Mucosa of descending colon (tissue), 3 donors: ENCODE measurements at regions not wholly inside any gene's neighbourhood (a gene's known extent, or its start where the extent isn't known, plus 50 kb on each side); places are given as distances from the start of the nearest gene placed in this dataset.

Experiments used
- ATAC-seq: fragments of 200-7000 bp; cut with Tn5 transposase; one replicate; pipeline ENCODE4 v1.9.1; 2020; ENCODE audit warnings: mild to moderate bottlenecking, moderate library complexity
- DNase-seq, 3 donors: peaks; one replicate each; pipeline ENCODE4 v3.0.0-alpha.2; 2020
- H3K36me3 ChIP-seq: fragments of 200-600 bp; one replicate; pipeline ENCODE4 v1.8.0; 2021; ENCODE audit warnings: low read depth, mild to moderate bottlenecking
- H3K4me1 ChIP-seq: fragments of 200-600 bp; one replicate; pipeline ENCODE4 v1.8.0; 2021; ENCODE audit warnings: low read depth, mild to moderate bottlenecking
- H3K4me3 ChIP-seq: fragments of 200-600 bp; one replicate; pipeline ENCODE4 v1.8.0; 2021; ENCODE audit warnings: mild to moderate bottlenecking
- H3K9me3 ChIP-seq: fragments of 200-600 bp; one replicate; pipeline ENCODE4 v1.8.0; 2021; ENCODE audit warnings: mild to moderate bottlenecking
- CTCF ChIP-seq: fragments of 200-600 bp; IDR thresholded peaks from one replicate; pipeline ENCODE4 v1.8.0; 2022; ENCODE audit warnings: antibody characterized with exemption, mild to moderate bottlenecking
- intact Hi-C, 2 donors: fragments of 100-400 bp; cut with DNase I in 1 of 2; cut with micrococcal nuclease in 1 of 2; formaldehyde crosslinking; loops; one replicate each; pipeline versions ENCODE4 v1.11.0 to v1.11.1; 2022; cut with DNase I, micrococcal nuclease
- donor health status: DM: no; HTN: no; CAD: no; lungs with moderate emphysema.
- donor health status: DM: no; HTN: no; CAD: no.
- donor health status: DM: no; HTN: yes; CAD: no.

GRCh38 chr2:611519-611918, 65.7 kb downstream of the TMEM18 start:
- Histone ChIP-seq H3K9me3 (no peaks in the 10 kb centered on the region), H3K4me1 (no peaks in the 10 kb centered on the region), H3K4me3 (no peak overlapping the region), H3K36me3 (no peaks in the 10 kb centered on the region)
- intact Hi-C loops: no loop called here
- DNase-seq: no peak
- no peak for TF ChIP-seq CTCF
- ATAC-seq: no peak

GRCh38 chr2:610491-610890, 66.7 kb downstream of the TMEM18 start:
- TF ChIP-seq CTCF: no peak
- no peaks in the 10 kb centered on the region for H3K36me3 ChIP-seq
- H3K9me3 ChIP-seq: no peaks in the 10 kb centered on the region
- no peak overlapping the region for H3K4me3 ChIP-seq
- ATAC-seq (no peak), DNase-seq (no peak)
- intact Hi-C loops: no loop called here
- no peaks in the 10 kb centered on the region for H3K4me1 ChIP-seq

GRCh38 chr2:609881-610280, 67.3 kb downstream of the TMEM18 start:
- ATAC-seq (no peak), DNase-seq (no peak)
- intact Hi-C loops: no loop called here
- TF ChIP-seq CTCF: no peak
- Histone ChIP-seq H3K4me1 (no peaks in the 10 kb centered on the region), H3K4me3 (no peak overlapping the region), H3K9me3 (no peaks in the 10 kb centered on the region), H3K36me3 (no peaks in the 10 kb centered on the region)

- ATAC-seq (no peak), DNase-seq (no peak)
- Histone ChIP-seq H3K9me3 (no peaks in the 10 kb centered on the region), H3K4me1 (no peaks in the 10 kb centered on the region), H3K36me3 (no peaks in the 10 kb centered on the region), H3K4me3 (no peak overlapping the region)
- intact Hi-C loops: no loop called here
- no peak for TF ChIP-seq CTCF
Measured at GRCh38 chr2:609449-609848, 67.8 kb downstream of the TMEM18 start.

- Histone ChIP-seq H3K36me3 (no peaks in the 10 kb centered on the region), H3K4me1 (no peaks in the 10 kb centered on the region), H3K4me3 (no peak overlapping the region), H3K9me3 (no peaks in the 10 kb centered on the region)
- intact Hi-C loops: no loop called here
- no peak for TF ChIP-seq CTCF
- DNase-seq (no peak), ATAC-seq (no peak)
Measured at GRCh38 chr2:608711-609110, 68.5 kb downstream of the TMEM18 start.

GRCh38 chr2:608297-608696, 68.9 kb downstream of the TMEM18 start:
- H3K4me1 ChIP-seq: no peaks in the 10 kb centered on the region
- H3K36me3 ChIP-seq: no peaks in the 10 kb centered on the region
- no peak for TF ChIP-seq CTCF
- intact Hi-C loops: no loop called here
- H3K4me3 ChIP-seq: no peak overlapping the region
- no peaks in the 10 kb centered on the region for H3K9me3 ChIP-seq
- DNase-seq (no peak), ATAC-seq (no peak)
